CD4-positive, CD25-positive, alpha-beta regulatory T cell (primary cell): ENCODE measurements at regions not wholly inside any gene's neighbourhood (a gene's known extent, or its start where the extent isn't known, plus 50 kb on each side); places are given as distances from the start of the nearest gene placed in this dataset.
"Not testable (repeated sequence)": the region's sequence is repeated elsewhere in the genome, so short reads cannot be mapped to it uniquely, and the experiment has no call there.

Source experiments
- ATAC-seq, 2 donors: fragments of 150-1000 bp; cut with Tn5 transposase; one replicate each; pipeline ENCODE4 v1.10.0; 2021; ENCODE audit warnings: low read depth in 2 of 2, moderate number of reproducible peaks in 2 of 2, moderate library complexity in 1 of 2
- DNase-seq, 3 donors: peaks; one replicate each; pipeline versions ENCODE4 v3.0.0 to v3.0.0-alpha.2; 2012 to 2022; ENCODE audit warnings: mixed read lengths in 1 of 3
- H3K27ac ChIP-seq: one replicate; pipeline ENCODE4 v1.7.0; 2013; ENCODE audit warnings: mild to moderate bottlenecking, low read length; ENCODE audit not compliant: insufficient read depth, poor library complexity, severe bottlenecking
- H3K27me3 ChIP-seq: one replicate; pipeline ENCODE4 v1.7.0; 2013; ENCODE audit warnings: low read length; ENCODE audit not compliant: control insufficient read depth, insufficient read depth
- H3K36me3 ChIP-seq: one replicate; pipeline ENCODE4 v1.7.0; 2013; ENCODE audit warnings: mild to moderate bottlenecking, low read length, moderate library complexity; ENCODE audit not compliant: control insufficient read depth, insufficient read depth
- H3K4me1 ChIP-seq: 2 replicates; pipeline ENCODE4 v1.7.0; 2013; ENCODE audit warnings: mild to moderate bottlenecking, low read length; ENCODE audit not compliant: insufficient read depth, control insufficient read depth, poor library complexity, severe bottlenecking
- H3K4me3 ChIP-seq: one replicate; pipeline ENCODE4 v1.7.0; 2013; ENCODE audit warnings: low read depth, mild to moderate bottlenecking, low read length, moderate library complexity
- H3K9me3 ChIP-seq, 2 experiments: 1 replicate in 1 of 2; 2 replicates in 1 of 2; pipeline ENCODE4 v1.7.0; 2013; ENCODE audit warnings: low read length in 2 of 2, mild to moderate bottlenecking in 1 of 2, moderate library complexity in 1 of 2; ENCODE audit not compliant: control insufficient read depth in 2 of 2
- H3K27ac Mint-ChIP-seq, 3 donors: one replicate each; pipeline ENCODE4 v1.8.0; 2020 to 2022; ENCODE audit warnings: mild to moderate bottlenecking in 3 of 3, mixed read lengths in 3 of 3, moderate library complexity in 2 of 3
- H3K27me3 Mint-ChIP-seq: one replicate; pipeline ENCODE4 v1.8.0; 2022; ENCODE audit warnings: mild to moderate bottlenecking, mixed read lengths
- H3K36me3 Mint-ChIP-seq: one replicate; pipeline ENCODE4 v1.8.0; 2020; ENCODE audit warnings: mixed read lengths
- H3K4me1 Mint-ChIP-seq, 4 donors: one replicate each; pipeline ENCODE4 v1.8.0; 2020 to 2022; ENCODE audit warnings: mixed read lengths in 4 of 4, mild to moderate bottlenecking in 1 of 4
- H3K4me3 Mint-ChIP-seq, 4 donors: one replicate each; pipeline ENCODE4 v1.8.0; 2020 to 2022; ENCODE audit warnings: mild to moderate bottlenecking in 4 of 4, mixed read lengths in 4 of 4, moderate library complexity in 3 of 4
- H3K9me3 Mint-ChIP-seq, 7 donors: one replicate each; pipeline ENCODE4 v1.8.0; 2020 to 2022; ENCODE audit warnings: mixed read lengths in 7 of 7, mild to moderate bottlenecking in 3 of 7, moderate library complexity in 2 of 7

DNA sequence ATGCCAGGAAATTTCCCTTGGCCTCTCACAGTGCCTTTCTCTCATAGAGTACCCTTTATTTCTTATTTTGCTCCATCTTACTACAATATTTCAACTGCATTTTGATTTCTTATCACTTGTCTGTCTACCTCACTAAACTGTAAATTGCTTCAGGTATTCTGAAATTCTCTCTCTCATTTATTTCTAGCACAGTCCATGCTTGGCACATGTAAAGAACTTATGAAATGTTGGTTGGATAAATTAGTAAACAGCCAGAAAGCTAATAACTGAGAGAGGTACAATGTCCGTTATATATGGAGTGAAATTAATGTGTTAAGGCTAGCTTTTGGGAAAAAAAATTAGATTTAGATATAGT lies 138.3 kb upstream of the RFC3 start:
- Mint-ChIP-seq H3K36me3 (no peaks in the 10 kb centered on the region), H3K9me3 (peaks cover 0 to 3% (median 0%) of the 10 kb centered on the region in 7 donors), H3K4me3 (peak overlapping the region; percentile 30 to 83 (median 78)), H3K27me3 (no peaks in the 10 kb centered on the region), H3K4me1 (peaks cover 12 to 19% (median 16%) of the 10 kb centered on the region in 4 donors), H3K27ac (peak overlapping the region; percentile 83 to 90 (median 88))
- Histone ChIP-seq H3K9me3 (no peaks in the 10 kb centered on the region), H3K27ac (peak overlapping the region; percentile 60), H3K27me3 (no peaks in the 10 kb centered on the region), H3K4me3 (peak overlapping the region; percentile 71), H3K36me3 (no peaks in the 10 kb centered on the region), H3K4me1 (peaks cover 9% of the 10 kb centered on the region)
- peak in 1 of 3 donors; percentile 2 for DNase-seq
- ATAC-seq, result no peak

DNA sequence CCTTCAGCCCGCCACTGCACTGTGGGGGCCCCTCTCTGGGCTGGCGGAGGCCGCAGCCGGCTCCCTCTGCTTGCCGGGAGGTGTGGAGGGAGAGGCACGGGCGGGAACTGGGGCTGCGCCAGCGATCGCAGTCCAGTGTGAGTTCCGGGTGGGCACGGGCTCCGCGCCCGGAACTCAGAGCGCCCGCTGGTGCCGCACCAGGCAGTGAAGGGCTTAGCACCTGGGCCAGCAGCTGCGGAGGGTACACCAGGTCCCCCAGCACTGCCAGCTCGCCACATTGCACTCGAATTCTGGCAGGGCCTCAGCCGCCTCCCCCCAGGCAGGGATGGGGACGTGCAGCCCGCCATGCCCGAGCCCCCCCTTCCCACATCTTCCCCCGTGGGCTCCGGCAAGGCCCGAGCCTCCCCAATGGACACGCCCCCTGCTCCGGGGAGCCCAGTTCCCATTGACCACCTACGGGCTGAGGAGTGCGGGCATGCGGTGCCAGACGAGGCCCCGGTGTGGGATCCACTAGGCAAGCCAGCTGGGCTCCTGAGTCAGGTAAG lies 135.9 kb upstream of the RFC3 start:
- no peaks in the 10 kb centered on the region for H3K27me3 Mint-ChIP-seq

DNA sequence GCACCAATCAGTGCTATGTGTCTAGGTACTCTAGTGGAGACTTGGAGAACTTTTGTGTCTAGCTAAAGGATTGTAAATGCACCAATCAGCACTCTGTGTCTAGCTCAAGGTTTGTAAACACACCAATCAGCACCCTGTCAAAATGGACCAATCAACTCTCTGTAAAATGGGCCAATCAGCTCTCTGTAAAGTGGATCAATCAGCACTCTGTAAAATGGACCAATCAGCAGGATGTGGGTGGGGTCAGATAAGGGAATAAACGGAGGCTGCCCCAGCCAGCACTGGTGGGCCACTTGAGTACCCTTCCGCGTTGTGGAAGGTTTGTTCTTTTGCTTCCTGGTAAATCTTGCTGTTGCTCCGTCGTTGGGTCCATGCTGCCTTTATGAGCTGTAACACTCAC lies 135.3 kb upstream of the RFC3 start:
- not testable (repeated sequence) for DNase-seq, ATAC-seq, H3K36me3 ChIP-seq, H3K4me1 ChIP-seq, H3K9me3 ChIP-seq, H3K27ac ChIP-seq, H3K36me3 Mint-ChIP-seq, H3K27ac Mint-ChIP-seq, H3K27me3 Mint-ChIP-seq, H3K9me3 Mint-ChIP-seq, H3K27me3 ChIP-seq, H3K4me3 ChIP-seq, H3K4me3 Mint-ChIP-seq
- peaks cover 7 to 11% (median 9%) of the 10 kb centered on the region in 4 donors for H3K4me1 Mint-ChIP-seq

More for the DNA sequence above, 135.9 kb upstream of the RFC3 start:
- no peak overlapping the region for H3K27ac Mint-ChIP-seq
- H3K36me3 Mint-ChIP-seq, result no peaks in the 10 kb centered on the region
- H3K9me3 ChIP-seq, result no peaks in the 10 kb centered on the region
- no peak overlapping the region for H3K4me3 Mint-ChIP-seq
- no peaks in the 10 kb centered on the region for H3K36me3 ChIP-seq
- H3K4me3 ChIP-seq, result no peak overlapping the region
- H3K27me3 ChIP-seq, result no peaks in the 10 kb centered on the region
- H3K27ac ChIP-seq, result no peak overlapping the region
- no peak for ATAC-seq
- no peak for DNase-seq
- H3K9me3 Mint-ChIP-seq, result peaks cover 0 to 3% (median 0%) of the 10 kb centered on the region in 7 donors
- H3K4me1 ChIP-seq, result peaks cover 9% of the 10 kb centered on the region
- H3K4me1 Mint-ChIP-seq, result peaks cover 7 to 16% (median 13%) of the 10 kb centered on the region in 4 donors

DNA sequence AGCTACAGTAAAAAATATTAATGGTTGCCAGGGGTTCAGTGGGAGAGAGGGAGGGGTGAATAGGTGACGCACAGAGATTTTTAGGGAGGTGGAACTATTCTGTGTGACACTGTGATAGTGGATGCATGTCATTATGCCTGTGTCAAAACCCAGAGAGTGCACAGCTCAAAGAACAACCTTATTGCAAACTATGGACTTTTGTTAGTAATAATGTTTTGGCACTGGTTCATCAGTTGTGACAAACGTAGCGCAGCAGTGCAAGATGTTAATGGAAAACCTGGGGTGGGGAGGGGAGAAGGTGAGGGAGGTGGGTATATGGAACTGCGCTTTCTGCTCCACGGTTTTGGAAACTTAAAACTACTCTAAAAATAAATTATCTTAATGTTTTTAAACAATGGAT lies 134.6 kb upstream of the RFC3 start:
- Histone ChIP-seq H3K9me3 (no peaks in the 10 kb centered on the region), H3K4me3 (no peak overlapping the region), H3K4me1 (peaks cover 9% of the 10 kb centered on the region), H3K36me3 (no peaks in the 10 kb centered on the region), H3K27me3 (no peaks in the 10 kb centered on the region), H3K27ac (no peak overlapping the region)
- Mint-ChIP-seq H3K27ac (no peak overlapping the region), H3K4me3 (no peak overlapping the region), H3K27me3 (no peaks in the 10 kb centered on the region), H3K4me1 (peaks cover 7 to 11% (median 9%) of the 10 kb centered on the region in 4 donors), H3K36me3 (no peaks in the 10 kb centered on the region), H3K9me3 (peaks cover 0 to 3% (median 0%) of the 10 kb centered on the region in 7 donors)
- DNase-seq, result no peak
- ATAC-seq, result no peak

DNA sequence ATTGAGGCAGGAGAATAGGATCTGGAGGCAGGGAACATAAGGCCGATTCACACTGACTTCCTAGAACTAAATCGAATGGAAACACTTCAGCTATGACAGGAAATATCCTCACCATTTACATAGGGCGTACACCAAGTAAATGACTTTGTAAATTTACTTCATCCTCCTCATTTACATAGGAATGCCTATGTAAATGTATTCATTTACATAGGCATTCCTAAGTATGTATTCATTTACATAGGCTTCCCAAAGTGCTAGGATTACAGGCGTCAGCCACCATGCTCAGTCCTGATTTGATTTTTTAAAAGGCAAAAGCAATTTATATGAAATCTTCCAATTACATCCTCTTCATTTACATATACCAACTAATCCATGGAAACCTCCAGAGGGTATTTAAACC lies 133.1 kb upstream of the RFC3 start:
- Histone ChIP-seq H3K9me3 (no peaks in the 10 kb centered on the region), H3K27ac (no peak overlapping the region), H3K4me3 (no peak overlapping the region), H3K4me1 (peaks cover 2% of the 10 kb centered on the region), H3K27me3 (no peaks in the 10 kb centered on the region), H3K36me3 (no peaks in the 10 kb centered on the region)
- H3K36me3 Mint-ChIP-seq, result no peaks in the 10 kb centered on the region
- no peak overlapping the region for H3K27ac Mint-ChIP-seq
- no peaks in the 10 kb centered on the region for H3K27me3 Mint-ChIP-seq
- DNase-seq, result no peak
- H3K9me3 Mint-ChIP-seq, result peaks cover 0 to 3% (median 0%) of the 10 kb centered on the region in 7 donors
- no peak for ATAC-seq
- H3K4me3 Mint-ChIP-seq, result no peak overlapping the region
- peaks cover 0 to 6% (median 0%) of the 10 kb centered on the region in 4 donors for H3K4me1 Mint-ChIP-seq

DNA sequence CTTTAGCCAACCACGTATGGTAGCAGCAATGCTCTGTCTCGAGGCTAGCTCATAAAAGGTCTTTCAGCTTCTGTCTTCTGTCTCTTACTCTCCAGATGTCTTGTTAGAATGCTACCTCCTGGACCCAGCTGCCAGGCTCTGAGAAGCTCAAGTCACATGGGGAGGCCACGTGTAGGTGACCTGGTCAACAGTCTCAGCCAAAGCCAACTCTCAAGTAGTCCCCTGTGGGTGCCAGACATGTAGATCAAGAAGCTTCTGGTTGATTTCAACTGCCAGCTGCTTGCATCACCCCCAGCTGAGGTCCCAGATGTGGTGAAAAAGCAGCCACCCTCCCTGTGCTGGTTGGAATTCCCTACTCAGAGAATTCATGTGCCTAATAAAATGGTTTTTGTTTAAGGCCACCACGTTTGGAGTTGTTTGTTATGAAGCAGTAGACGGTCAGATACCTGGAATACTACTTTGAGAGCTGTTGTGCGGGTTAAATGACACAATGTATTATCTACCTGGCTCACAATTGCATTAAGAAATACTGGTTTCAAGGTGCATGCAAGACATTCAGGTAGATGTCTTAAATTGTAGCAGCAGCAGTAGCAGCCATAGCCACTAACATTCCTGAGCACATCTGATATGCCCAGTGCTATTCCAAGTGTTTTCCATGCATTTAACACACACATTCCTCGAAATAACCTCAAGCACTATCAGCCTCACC lies 131.0 kb upstream of the RFC3 start:
- no peak overlapping the region for H3K27ac ChIP-seq
- H3K9me3 Mint-ChIP-seq, result peaks cover 0 to 3% (median 0%) of the 10 kb centered on the region in 7 donors
- no peaks in the 10 kb centered on the region for H3K27me3 ChIP-seq
- H3K4me1 ChIP-seq, result no peaks in the 10 kb centered on the region
- no peak overlapping the region for H3K27ac Mint-ChIP-seq
- ATAC-seq (no peak), DNase-seq (no peak)
- no peaks in the 10 kb centered on the region for H3K36me3 ChIP-seq
- H3K36me3 Mint-ChIP-seq, result no peaks in the 10 kb centered on the region
- H3K9me3 ChIP-seq, result no peaks in the 10 kb centered on the region
- no peak overlapping the region for H3K4me3 Mint-ChIP-seq
- H3K4me3 ChIP-seq, result no peak overlapping the region
- peaks cover 0 to 6% (median 0%) of the 10 kb centered on the region in 4 donors for H3K4me1 Mint-ChIP-seq
- no peaks in the 10 kb centered on the region for H3K27me3 Mint-ChIP-seq

DNA sequence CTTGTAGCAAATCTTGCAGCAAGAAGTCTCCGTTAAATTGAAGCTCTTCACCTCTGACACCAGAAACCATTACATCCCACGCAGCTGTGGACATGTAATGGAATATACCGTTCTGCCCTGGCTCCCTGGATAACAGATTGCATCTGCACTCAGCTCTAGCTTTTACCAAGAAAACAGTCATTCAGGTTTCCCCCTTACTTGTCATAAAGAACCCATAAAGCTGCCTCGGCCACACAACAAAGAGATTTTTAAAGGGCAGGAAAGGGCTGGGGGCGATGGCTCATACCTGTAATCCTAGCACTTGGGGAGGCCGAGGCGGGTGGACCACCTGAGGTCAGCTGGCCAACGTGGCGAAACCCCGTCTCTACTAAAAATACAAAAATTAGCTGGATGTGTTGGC lies 127.6 kb upstream of the RFC3 start:
- Histone ChIP-seq H3K9me3 (no peaks in the 10 kb centered on the region), H3K36me3 (no peaks in the 10 kb centered on the region), H3K27me3 (no peaks in the 10 kb centered on the region), H3K4me3 (no peak overlapping the region), H3K27ac (no peak overlapping the region), H3K4me1 (no peaks in the 10 kb centered on the region)
- Mint-ChIP-seq H3K36me3 (no peaks in the 10 kb centered on the region), H3K4me1 (peaks cover 0 to 6% (median 0%) of the 10 kb centered on the region in 4 donors), H3K27ac (no peak overlapping the region), H3K27me3 (no peaks in the 10 kb centered on the region), H3K9me3 (no peaks in the 10 kb centered on the region), H3K4me3 (no peak overlapping the region)
- ATAC-seq, result no peak
- DNase-seq, result no peak

DNA sequence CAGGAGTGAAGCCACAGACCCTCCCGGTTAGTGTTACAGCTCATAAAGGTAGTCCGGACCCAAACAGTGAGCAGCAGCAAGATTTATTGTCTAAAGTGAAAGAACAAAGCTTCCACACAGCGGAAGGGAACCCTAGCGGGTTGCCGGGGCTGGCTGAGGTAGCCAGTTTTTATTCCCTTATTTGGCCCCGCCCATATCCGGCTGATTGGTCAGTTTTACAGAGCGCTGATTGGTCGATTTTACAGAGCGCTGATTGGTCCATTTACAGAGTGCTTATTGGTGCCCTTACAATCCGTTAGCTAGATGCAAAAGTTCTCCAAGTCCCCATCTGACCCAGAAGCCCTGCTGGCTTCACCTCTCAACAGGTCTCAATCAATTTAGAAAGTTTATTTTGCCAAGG lies 126.0 kb upstream of the RFC3 start:
- DNase-seq, result no peak
- Mint-ChIP-seq H3K36me3 (no peaks in the 10 kb centered on the region), H3K9me3 (no peaks in the 10 kb centered on the region), H3K27ac (no peak overlapping the region), H3K4me1 (peaks cover 0 to 6% (median 0%) of the 10 kb centered on the region in 4 donors), H3K27me3 (no peaks in the 10 kb centered on the region), H3K4me3 (no peak overlapping the region)
- no peak overlapping the region for H3K4me3 ChIP-seq
- no peaks in the 10 kb centered on the region for H3K36me3 ChIP-seq
- H3K4me1 ChIP-seq, result no peaks in the 10 kb centered on the region
- no peaks in the 10 kb centered on the region for H3K9me3 ChIP-seq
- no peaks in the 10 kb centered on the region for H3K27me3 ChIP-seq
- ATAC-seq, result no peak
- no peak overlapping the region for H3K27ac ChIP-seq
